HG03045 (cell line): ENCODE measurements at regions not wholly inside any gene's neighbourhood (a gene's known extent, or its start where the extent isn't known, plus 50 kb on each side); places are given as distances from the start of the nearest gene placed in this dataset.
"Not testable (repeated sequence)": the region's sequence is repeated elsewhere in the genome, so short reads cannot be mapped to it uniquely, and the experiment has no call there.

ENCODE experiments used
- ATAC-seq: cut with Tn5 transposase; IDR thresholded peaks from one replicate; pipeline ENCODE4 v1.9.1; 2021; ENCODE audit warnings: mild to moderate bottlenecking, moderate library complexity; ENCODE audit not compliant: unreplicated experiment

DNA sequence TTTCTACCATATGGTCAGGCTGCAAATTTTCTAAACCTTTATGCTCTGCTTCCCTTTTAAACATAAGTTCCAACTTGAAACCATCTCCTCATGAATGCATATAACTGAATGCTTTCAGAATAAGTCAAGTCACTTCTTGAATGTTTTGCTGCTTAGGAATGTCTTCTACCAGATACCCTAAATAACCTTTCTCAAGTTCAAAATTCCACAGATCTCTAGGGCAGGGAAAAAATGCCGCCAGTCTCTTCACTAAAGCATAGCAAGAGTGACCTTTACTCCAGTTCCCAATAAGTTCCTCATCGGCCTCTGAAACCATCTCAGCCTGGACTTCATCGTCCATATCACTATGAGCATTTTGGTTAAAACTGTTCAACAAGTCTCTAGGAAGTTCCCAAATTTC, 1011.2 kb upstream of the CITED2 start:
- no peak for ATAC-seq

DNA sequence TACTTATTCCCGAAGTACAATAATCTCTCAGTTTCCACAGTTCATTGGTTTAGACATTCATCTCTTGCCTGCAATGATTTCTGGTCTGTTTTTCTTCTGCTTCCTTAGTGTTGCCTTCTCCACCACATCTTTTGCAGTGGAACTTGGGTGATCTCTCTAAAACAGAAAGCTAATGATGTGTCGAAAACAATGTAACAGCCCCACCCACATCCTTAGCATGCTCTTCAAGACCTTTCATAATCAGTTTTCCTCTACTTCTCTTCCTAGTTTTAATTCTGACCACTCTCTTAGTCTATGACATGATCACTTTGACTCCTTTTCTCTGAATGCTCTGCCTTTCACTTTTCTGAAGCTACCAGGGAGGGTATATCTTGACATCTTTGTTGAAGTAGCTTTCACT, 1007.9 kb upstream of the CITED2 start:
- ATAC-seq: no peak

DNA sequence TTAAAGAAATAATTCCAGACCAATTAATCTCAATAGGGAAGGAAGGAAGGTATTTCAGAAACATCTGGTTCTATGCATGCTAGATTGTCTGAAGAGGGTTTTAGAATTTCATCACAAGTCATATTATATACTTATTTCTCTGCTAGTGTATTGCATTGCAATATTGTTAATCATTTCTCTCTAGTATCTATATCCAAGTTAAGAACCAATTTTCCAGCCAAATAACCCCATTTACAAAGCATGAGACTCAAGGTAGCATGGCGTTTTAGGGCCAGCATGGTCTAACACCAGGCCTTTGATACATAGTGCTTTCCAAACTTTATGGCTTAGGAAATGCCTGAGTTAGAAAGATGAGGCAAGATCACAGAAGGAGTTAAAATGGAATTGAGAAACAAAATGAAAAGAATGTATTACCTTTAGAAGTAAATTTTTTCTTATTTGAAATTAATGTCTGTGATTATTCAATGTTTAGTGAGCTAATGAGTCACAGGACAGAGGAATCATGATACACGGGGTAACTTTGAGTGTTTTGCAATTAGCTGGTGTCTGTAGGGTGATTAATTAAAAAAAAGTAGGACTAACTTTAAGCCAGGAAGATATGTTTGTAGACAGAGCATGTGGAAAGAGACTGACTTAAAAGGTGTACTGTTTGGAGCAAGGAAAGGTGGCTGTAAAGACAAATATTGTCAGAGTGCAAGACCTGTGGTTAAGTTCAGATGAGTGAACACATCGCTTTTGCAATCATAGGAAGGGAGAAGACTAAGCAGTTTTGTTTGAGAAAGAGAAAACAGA, 1006.2 kb upstream of the CITED2 start:
- no peak for ATAC-seq

DNA sequence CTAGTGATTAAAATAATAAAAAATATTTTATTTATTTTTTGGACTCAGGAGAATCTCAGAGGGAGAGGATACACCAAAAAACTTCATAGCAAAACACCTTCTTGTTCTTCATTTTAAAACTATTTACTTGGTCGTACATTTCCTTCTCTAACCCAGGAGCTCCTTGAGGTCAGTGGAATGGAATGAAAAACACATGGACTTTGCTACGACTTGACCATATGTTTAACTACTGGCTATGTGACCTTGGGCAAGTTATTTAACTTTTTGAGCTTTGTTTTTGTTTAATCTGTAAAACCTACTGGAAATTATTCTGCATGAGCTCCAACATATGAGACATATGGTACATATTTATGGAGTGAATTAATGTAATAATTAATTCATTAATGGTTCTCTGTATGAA, 1005.5 kb upstream of the CITED2 start:
- no peak for ATAC-seq

DNA sequence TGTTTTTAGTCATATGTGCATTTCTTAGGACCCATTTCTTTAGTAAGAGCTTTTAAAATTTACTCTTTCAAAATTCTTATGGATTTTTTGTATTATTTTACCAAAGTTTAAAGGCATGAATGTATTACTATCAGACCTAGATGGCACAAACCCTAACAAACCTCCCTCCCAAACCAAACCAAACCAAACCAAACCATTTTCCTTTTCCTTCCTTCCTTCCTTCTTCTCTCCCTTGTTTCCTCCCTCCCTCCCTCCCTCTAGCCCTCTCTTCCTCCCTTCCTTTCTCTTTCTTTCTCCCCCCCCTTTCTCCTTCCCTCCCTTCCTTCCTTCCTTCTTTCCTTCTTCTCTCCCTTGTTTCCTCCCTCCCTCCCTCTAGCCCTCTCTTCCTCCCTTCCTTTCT, 1001.8 kb upstream of the CITED2 start:
- no peak for ATAC-seq

DNA sequence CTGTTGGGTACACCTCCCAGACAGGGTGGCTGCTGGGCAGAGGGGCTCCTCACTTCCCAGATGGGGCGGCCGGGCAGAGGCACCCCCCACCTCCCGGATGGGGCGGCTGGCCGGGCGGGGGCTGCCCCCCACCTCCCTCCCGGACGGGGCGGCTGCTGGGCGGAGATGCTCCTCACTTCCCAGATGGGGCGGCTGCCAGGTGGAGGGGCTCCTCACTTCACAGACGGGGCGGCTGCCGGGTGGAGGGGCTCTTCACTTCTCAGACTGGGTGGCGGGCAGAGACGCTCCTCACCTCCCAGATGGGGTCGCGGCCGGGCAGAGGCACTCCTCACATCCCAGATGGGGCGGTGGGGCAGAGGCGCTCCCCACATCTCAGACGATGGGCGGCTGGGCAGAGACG, 999.3 kb upstream of the CITED2 start:
- not testable (repeated sequence) for ATAC-seq

DNA sequence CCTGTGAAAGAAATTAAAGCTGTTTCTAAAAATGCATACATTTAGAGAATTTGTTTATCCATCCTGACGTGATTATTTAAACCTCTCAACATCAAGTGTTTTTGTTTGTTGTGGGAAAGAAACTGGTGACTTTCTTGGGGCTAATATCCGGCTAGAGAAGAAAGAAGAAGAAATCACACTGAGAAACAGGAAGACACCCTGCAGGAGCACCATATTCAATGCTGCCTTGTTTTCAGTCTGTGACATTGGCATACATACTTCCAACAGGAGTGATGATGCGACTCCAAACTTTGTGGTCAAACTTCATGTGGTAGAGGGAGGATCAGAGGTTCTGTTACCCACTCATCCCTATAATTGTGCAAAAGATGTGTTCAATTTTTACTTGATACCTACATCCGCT, 997.6 kb upstream of the CITED2 start:
- ATAC-seq: no peak

DNA sequence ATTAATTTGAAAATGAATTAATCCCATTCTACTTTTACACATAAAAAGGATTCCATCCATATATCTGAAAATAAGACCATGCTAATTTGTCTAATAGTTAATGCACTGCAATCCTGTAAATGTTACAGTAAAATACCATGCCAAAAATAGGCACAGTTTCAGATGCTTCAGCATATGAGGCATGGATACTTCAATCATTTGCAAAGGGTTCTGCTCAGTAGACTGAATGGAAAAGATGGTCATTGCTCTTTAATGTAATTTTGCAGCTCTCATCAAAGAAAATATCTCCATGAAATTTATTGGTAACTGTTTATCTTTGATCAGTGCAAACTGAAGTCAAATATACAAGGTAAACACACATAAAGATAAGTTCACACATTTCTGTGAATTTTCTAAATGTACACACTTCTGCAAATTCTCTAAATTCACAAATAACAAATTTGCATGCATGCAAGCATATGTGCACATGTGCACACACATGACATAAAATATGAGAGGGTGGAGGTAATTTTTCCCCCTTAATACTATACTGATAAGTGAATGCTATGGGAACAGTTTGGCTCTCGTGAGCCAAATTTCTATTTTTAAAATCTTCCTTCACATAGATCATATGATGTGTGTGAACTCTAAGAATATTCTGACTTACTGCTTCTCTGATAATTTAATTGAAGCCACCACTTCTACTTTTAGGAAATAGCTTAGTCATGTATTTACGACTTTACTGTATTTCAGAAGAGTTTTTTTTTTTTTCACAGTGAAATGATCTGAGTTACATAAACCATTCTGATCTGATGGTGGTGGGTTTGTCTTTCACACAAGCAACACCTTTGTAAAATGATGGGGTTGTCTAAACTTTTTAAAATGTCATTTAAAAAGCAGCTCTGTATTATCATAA, 996.8 kb upstream of the CITED2 start:
- no peak for ATAC-seq

DNA sequence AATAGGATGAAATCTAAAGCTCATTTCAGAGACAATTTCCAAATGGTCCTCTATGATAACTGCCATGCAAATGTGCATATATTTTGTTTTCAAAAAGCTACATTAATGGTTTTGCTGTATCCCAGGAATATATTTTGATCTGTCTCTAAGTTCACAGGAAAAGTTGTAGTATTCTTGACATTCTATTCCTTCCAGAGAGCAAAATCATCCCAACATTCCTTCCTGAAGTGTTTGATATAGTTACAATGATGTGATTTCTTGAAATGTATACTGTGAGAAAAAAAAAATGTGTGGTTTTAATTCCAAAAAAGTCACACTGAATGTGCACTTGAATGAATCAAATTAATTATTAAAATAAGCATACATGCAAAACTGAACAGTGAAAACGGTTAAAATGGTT, 996.0 kb upstream of the CITED2 start:
- no peak for ATAC-seq

DNA sequence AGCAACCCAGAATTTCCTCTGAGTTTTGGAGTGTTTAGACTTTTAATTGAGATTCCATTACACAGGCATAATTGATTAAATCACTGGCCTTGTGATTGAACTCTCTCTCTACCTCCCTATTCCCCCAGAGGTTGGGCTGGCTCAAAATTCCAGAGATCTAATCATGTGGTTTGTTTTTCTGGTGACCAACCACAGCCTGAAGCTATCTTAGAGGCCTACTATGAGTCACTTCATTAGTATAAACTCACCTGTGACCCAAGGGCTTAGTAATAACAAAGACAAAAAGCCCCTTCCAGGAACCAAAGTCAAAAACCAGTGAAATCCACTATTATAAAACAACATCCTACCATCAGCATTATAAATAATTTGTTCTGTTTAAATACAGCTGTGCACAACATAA, 992.5 kb upstream of the CITED2 start:
- no peak for ATAC-seq

DNA sequence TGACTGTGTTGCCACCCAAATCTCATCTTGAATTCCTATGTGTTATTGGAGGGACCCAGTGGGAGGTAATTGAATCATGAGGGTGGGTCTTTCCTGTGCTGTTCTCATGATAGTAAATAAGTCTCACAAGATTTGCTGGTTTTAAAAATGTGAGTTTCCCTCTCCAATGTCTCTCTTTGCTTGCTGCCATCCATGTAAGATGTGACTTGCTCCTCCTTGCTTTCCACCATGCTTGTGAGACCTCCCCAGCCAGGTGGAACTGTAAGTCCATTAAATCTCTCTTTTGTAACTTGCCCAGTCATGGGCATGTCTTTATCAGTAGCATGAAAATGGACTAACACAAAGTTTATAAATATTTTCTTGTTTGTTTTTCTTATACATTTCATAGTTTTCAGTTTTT, 990.5 kb upstream of the CITED2 start:
- ATAC-seq: no peak

DNA sequence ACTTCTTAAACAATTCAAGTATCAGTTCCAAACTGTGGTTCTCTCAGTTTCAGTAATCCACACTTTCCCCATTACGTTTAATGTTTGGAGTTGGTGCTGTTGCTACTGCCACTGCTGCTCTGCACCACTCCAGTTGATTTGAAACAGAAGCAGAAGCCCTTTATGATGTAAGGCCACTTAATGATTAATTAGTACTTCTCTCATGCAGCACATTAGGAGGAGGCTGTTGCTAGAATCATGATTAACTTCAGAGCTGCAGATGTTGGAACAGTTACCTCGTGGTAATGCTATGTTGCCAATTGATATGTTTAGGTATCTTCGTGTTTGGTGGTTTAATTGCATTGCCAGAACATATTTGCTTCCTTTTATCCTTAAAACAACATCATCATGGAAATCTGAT, 986.2 kb upstream of the CITED2 start:
- no peak for ATAC-seq

DNA sequence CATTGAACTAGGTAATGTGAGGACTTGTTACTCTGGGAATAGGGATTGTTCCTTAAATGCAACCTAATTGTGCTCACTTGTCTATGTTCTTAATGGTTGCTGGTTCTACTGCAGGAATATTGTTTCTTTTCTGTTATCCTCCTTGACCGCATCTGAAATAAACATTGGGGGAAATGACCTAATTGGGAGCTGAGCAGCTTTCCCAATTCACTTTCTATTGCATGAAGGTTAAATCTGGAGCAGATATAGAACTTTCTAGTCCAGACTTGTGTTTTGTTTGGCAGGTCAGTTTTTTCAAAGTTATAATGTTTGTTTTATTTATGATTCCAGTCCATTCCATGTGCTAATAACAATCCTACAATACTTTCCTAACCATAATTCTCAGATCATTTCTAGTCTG, 981.0 kb upstream of the CITED2 start:
- ATAC-seq: no peak

DNA sequence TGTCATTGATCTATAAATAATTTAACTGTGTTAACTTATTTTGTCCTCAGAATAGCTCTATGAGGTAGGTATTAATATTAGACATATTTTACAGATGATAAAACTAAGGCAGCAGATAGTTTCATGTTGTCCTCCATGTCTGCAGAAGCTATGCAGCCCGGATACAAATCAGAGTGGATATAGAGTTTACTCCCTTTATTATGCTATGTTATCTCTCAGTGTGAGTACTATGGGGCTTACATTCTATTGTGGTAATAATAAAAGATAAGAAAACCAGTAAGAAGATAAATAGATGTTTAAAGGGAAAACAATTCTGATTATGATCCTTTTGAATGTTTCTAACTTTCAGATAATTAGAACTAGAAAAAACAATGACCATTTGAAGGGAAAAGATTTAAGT, 979.8 kb upstream of the CITED2 start:
- no peak for ATAC-seq

DNA sequence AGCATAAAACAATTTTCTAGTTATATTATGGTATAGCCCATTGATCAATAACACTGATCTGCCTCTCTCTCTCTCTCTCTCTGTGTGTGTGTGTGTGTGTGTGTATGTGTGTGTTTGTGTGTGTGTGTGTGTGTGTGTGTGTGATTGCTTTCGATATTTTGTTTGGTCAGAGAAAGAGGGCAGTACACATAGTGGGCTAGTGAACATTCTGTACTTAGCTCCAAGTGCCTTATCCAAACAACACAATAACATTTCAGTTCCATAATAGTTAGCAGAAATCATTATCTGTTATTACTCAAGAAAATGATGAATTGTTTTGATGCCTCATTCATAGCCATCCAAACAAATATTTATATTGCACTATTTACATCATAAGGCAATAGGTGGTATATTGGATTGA, 979.1 kb upstream of the CITED2 start:
- no peak for ATAC-seq

DNA sequence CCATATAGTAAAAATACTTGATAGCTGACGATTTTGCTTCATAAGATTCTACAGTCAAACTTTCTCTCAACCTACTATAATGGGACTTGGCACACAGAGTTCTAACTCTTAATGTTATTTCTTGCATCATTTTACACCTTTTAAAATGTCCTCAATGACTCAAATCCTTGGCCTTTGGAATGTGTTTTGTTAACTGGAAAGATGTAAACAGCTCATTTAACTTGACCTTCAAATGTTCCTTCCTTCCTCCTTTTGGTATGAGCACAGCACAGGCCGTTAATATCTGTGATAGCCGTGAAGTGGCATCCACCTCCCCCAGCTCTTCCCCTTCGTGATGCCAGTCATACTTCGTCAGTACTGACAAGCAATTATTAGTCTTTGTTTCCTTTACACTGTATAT, 972.0 kb upstream of the CITED2 start:
- ATAC-seq: no peak

DNA sequence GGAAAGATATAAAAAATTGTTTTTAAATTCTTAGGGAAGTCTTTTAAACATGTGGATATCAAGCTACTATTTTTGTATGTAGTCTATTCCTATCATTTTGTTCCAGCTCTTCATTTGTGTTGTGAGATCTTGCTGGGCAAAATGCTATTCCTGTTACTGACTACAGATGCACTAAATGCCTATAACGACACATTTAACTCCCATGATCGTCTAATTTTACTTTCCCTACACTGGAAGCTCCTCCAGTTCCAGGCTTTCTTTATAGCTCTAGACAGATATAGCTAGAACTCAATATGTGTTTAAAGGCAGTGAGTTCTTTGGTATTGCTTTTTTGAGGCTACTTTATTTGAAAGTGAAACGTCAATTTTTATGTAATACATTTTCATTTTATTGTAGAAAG, 971.5 kb upstream of the CITED2 start:
- no peak for ATAC-seq

DNA sequence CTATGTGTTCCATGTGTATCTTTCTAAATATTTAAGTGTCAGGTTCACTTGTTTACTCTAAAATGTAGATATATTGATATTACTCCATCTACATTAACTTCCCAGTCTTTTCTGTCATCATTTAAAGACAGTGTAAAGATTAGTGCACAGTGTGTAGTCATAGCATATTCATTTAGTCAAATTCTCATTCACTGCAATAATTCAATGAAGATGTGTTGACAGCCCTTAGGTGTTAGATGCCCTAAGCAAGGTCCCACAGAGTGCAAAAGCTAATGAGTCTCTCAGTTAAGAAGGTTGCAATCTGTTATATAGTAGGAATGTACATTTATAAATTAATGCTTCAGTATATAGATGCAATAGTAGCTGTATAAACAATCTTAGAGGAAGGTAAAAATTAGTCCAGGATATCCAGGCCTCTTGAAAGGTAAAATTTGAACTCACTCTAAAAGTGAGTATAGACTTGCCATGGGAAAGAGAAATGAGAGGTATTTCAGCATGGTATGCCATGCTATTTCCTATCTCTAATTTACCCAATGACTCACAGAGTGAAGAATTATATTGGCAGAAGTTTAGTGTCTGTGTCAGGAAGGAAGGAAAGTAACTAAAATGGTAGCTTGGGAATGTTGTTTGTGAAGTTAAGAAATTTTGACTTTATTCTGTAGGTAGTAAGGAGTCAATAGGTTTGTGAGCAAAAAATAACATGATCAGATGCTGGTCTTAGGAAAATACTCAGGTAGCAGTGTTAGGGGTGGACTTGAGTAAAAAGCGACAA, 969.9 kb upstream of the CITED2 start:
- no peak for ATAC-seq

DNA sequence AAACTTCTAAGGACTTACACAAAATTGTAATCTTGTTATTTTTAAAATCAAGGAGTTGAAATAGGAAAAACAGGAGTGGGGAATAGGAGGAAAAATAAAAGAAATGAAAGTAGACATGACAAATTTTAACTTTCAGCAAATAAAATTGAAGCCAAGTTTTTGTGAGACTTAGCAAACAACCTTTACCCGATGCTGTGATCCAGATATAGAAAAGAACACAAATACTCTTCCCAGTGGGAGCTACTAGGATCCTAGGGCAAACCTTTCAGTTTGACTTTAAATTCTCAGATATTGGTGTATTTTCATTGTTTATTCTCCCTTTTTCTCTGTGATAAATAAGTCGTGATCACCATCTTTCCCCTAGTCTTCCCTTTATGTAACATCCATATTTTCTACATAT, 968.7 kb upstream of the CITED2 start:
- ATAC-seq: no peak

DNA sequence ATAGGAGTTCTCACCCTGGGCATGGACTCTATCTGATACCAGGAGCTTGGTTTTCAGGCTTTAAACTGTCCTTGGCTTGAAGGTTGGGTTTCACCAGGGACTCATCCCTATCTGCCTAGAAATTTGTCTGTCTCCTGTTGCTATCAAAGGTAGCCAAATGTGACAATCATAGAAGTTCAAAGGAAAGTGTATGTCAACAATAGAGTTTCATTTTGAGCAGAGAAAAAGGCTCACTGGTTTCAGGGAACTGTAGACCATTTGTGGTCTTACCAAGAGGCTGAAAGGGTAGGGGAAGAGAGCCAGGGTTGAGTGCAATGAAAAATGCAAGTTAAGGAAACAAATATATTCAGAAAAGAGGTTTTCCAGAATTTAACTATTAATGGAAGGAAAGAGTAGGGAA, 966.8 kb upstream of the CITED2 start:
- ATAC-seq: no peak

DNA sequence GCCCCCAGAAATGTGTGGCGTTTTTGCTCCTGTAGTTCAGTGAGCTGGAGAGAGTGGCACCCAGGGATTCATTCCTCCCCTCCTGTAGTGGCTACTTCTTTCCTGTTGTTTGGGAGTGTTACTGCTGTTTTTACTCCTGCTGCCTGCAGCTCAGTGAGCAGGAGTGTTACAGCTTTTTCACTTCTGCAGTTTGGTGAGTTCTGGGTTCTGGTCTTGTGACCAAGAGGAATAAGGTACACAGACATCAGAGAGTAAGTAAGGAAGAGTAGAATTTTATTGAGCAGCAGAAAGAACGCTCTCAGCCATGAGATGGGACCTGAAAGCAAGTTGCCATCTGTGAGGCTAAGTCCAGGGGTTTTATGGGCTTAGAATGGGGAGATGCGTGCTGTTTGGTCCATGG, 966.3 kb upstream of the CITED2 start:
- no peak for ATAC-seq

DNA sequence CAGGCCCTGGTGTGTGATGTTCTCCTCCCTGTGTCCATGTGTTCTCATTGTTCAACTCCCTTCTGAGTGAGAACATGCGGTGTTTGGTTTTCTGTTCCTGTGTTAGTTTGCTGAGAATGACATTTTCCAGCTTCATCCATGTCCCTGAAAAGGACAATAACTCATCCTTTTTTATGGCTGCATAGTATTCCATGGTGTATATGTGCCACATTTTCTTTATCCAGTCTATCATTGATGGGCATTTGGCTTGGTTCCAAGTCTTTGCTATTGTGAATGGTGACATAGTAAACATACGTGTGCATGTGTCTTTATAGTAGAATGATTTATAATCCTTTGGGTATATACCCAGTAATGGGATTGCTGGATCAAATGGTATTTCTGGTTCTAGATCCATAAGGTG, 964.6 kb upstream of the CITED2 start:
- ATAC-seq: not testable (repeated sequence)
